Astrocyte (in vitro differentiated cells and primary cell): ENCODE measurements at regions not wholly inside any gene's neighbourhood (a gene's known extent, or its start where the extent isn't known, plus 50 kb on each side); places are given as distances from the start of the nearest gene placed in this dataset.

ENCODE experiments used
- CTCF ChIP-seq: IDR thresholded peaks from 2 replicates; pipeline ENCODE4 v1.5.1; 2011; ENCODE audit warnings: low read depth, mild to moderate bottlenecking, inconsistent platforms, low read length, moderate library complexity; ENCODE audit not compliant: insufficient read depth
- EZH2 ChIP-seq: IDR thresholded peaks from 2 replicates; pipeline ENCODE4 v1.6.1; 2012; ENCODE audit warnings: mild to moderate bottlenecking, low read length, inconsistent platforms; ENCODE audit not compliant: insufficient read depth

GRCh38 chr3:16793321-16793720 is 91.4 kb upstream of the PLCL2 start:
- TF ChIP-seq CTCF (no peak), EZH2 (no peak)
